ENCODE measurements at regions not wholly inside any gene's neighbourhood (a gene's known extent, or its start where the extent isn't known, plus 50 kb on each side); places are given as distances from the start of the nearest gene placed in this dataset.

DNA sequence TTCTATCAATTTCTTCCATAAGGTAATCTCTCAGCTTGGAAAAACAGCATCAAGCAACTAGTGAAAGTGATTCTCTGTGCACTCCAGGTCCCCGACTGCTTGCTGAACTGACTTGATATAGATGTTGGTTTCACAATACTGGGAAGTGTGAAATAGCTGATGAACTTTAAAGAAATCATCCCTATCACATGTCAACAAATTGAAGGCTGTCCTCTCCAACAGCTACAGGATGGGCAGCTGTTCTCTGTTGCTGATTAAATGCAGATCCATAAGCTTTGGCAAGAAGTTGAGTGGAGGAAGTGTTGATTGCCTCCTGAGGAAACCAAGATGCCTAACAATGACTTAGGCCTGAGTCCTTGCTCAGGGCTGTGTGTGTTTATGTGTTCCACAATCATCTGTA lies 130.4 kb upstream of the GDF10 start:
- no peak for DNase-seq

- no peak for DNase-seq
Measured at GRCh38 chr10:47173929-47174442, 126.0 kb upstream of the GDF10 start.

GRCh38 chr10:47175181-47176123 lies 124.5 kb upstream of the GDF10 start:
- DNase-seq = no peak

DNA sequence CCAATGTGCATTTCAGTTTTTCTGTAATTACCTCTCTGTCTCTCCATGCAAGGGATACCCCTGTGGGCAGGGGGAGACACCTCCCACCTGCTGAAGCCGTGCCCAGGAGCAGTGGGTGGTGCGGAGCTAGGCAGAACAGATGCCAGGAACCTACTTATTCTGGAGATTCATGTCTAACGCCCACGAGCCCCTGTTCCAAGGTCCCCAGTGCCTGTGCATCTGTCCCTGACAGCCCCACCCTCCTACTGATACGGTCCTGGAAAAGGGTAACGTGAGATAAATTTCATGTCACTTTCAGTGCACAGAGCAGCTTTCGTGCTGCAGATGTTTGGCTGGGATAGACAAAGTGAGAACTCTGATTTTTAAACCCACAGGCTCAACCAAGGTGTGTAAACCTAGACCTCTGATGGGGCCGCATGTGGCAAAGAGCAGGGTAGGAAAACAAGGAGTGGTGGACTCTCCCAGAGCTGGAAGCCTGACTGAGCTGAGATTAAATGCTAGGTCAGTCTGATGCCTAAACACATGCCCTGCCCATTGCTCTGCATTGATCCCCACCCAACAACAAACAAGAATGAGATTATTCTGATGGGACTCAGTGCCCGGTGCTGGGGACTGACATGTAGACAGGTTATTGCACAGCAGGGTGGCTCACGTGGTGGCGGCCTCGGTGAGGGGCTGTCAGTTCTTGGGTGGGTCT lies 123.6 kb upstream of the GDF10 start:
- DNase-seq = no peak

DNA sequence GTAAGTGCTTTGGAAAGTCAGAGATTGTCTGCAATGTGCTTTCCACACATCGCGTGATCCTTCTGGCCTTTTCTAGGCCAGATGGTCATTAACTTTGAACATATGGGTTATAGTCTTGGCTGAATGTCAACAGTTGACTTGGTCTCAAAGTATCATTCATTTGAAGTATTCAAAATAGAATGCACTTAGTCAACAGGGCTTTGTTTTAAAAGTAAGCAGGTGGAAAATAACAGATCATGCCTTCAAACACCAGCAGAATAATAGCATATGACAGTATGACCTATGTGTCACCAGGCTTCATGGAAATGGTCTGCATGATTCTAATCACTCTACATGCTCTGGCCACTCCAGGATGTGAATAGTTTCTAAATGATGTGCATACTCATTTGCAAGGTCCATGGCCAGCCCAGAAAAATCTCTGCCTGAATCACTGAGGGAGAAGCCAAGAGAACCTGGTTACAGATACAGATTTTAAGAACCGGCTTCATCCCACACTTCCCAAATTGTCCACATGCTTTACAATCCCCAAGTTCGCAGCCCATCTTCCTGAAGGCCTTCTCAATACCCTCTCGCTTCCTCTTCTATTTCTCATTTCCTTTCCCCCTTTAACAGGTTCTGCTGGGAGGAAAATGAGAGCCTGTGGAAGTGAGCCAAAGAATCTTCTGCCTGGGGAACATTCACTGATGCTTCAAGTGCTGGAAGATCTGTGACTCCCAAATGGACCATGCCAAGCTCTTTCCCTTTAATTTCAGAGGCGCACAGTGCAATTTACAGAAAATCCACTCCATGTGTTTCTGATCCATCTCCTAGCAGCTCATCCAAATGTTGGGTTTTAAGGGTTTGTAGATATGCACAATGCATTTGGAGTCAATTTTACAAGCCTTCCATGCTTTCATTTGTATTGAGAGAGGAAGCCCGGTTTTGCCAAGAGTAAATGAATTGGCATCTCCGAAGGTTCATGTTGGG lies 122.8 kb upstream of the GDF10 start:
- peak in 1 of 2 experiments; percentile 60 for DNase-seq

- DNase-seq = no peak
Measured at GRCh38 chr10:47178537-47179290, 121.3 kb upstream of the GDF10 start.

DNA sequence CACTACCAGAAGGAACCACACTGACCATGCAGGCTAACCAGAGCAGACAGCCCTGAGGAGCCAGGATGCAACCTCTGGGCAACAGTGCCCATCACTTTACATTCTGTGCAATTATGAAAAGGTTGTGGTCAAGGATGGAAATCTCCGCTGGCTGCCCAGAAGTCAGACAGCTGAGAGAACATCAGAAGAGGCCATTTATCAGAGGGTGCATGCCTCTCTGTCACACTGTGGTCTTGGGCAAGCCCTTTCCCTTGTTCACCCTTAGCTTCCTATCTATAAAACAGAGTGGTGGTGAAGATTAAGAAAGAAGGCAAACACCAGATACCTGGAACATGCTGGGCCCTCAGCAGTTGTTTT lies 120.7 kb upstream of the GDF10 start:
- no peak for DNase-seq

DNA sequence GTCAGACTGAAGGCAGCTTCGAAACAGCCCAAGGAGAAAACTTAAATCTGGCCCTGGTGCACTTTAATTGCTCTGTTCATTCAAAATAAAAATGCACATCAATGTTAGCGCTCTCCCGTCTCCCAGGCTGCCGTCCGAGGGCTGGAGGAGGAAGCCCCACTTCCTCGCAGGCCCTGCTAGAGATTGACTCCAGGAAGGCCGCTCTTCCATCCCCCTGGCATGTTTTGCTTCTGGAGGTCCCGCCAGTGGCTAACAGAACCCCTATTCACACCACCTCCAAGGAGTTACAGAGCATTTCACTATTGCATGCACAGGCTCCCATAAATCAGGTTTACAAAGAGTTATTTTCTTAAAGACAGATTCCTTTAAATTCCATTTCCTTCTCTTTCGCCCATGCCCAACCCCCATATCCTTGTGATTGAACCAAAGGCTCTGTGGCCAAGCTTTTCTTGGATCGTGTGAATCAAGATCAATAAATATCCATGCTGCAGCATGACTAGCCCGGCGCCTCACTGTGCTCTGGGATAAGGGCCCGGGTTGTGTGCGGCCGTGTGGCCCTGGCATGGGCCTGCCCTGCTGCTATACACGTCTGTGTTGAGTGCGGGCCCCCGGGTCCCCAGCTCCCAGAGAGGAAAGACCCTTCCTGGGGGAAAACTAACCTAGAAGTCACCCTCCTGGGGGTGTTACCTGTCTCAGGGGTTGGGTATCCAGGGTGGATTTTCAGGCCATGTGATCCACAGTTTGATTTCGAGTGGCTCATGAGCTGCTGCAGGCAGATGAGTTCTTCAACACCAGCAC lies 118.7 kb upstream of the GDF10 start:
- DNase-seq = no peak

- DNase-seq = no peak
Measured at GRCh38 chr10:47182934-47183703, 116.9 kb upstream of the GDF10 start.

DNA sequence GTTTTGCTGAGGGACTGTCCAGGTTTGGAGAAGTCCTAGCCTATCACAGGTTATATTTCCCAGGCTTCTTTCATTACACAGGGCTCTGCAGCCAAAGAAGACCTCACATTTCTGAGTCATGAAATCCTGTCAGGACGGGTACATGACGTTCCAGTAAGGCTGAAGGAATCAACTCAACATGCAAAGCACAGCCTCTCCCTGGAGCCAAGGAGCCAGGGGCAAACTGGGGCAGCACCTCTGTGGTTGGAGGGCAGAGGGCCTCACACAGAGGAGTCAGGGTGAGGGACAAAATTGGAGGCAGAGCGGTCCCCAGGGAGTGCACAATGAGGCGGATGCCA lies 116.3 kb upstream of the GDF10 start:
- no peak for DNase-seq

GRCh38 chr10:47184273-47184672 lies 115.7 kb upstream of the GDF10 start:
- DNase-seq = no peak

GRCh38 chr10:47184724-47185330 lies 115.2 kb upstream of the GDF10 start:
- DNase-seq = no peak

- DNase-seq = no peak
Measured at GRCh38 chr10:47186941-47187340, 113.1 kb upstream of the GDF10 start.

- DNase-seq = no peak
Measured at GRCh38 chr10:47187592-47187991, 112.4 kb upstream of the GDF10 start.

DNA sequence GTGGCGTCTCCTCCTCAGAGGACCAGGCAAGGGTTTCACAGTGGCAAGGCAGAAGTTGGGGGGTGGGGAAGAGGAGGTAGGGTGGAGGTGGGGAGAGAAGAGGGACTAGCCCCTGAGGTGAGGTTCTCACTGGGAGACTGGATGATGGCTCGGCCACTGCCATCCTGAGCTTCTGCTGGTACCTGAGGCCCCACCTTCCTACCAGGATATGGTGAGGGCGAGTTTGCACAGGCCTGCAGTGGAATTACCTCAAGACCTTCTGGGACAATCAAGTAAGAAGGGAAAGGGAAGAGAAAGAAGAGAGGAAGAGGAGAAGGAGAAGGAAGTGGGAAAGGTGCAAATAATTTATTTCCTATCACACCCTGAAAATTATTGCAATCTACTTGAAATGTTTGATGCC lies 111.8 kb upstream of the GDF10 start:
- DNase-seq = no peak

- no peak for DNase-seq
Measured at GRCh38 chr10:47189802-47190201, 110.2 kb upstream of the GDF10 start.

DNA sequence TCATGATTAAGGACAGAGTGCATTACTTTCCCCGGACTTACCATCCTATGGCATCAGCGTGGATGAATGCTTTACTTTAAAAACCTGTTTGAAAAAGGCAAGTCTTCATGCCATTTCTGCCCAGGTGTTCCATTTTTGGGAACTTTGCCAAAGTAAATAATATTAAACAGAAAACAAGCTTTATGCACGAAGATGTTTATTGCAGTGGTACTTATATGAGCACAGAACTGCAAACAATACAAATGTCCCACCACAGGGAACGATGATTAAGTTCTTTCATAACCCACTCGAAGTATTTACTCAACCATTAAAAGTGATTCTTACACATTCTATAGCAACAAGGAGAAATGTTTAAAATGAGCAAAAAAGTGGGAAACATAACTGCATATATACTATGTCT lies 109.7 kb upstream of the GDF10 start:
- DNase-seq = no peak

GRCh38 chr10:47190802-47191450 lies 109.1 kb upstream of the GDF10 start:
- no peak for DNase-seq

DNA sequence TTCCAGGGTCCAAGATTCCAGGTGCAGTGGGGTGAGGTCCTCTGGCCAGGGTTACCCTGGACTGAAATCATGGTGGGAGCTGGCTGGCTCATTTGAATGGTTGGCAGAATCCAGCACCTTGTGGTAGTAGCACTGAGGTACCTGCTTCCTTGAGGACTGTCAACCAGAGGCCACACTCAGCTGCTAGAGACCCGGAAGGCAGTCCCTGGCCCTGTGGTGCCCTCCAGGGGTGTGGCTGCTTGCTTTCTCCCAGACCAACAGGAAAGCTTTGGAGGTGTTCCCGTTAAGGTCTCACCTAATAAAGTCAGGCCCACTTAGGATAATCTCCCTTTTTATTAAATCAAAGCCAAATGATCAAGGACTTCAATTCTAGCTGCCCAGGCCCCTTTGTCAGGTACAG lies 107.7 kb upstream of the GDF10 start:
- DNase-seq = no peak

DNA sequence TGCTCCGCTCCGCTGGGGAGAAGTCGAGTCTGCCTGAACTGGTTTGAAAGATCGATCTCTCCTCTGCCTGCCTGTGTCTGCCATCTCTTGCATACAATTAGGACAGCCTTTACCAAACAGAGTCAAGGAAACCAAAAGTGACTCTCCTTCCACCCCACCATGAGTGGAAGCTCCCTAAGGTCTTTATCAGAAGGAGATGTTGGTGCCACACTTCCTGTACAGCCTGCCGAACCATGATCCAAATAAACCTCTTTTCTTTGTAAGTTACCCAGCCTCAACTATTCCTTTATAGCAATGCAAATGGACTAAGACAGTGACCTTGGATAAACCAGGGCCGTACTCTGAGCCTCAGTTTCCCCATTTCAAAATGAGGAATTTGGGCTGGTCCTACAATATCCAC lies 106.3 kb upstream of the GDF10 start:
- no peak for DNase-seq
